A549 (cell line): ENCODE measurements at regions not wholly inside any gene's neighbourhood (a gene's known extent, or its start where the extent isn't known, plus 50 kb on each side); places are given as distances from the start of the nearest gene placed in this dataset.

ENCODE experiments used
- CHD2 ChIP-seq: fragments of 150-350 bp; IDR thresholded peaks from 2 replicates; pipeline ENCODE4 v1.6.1; 2014; ENCODE audit warnings: low read length; ENCODE audit not compliant: partially characterized antibody
- CTCF ChIP-seq: fragments of >200 bp; sonication (Bioruptor Twin); formaldehyde crosslinking; IDR thresholded peaks from 3 replicates; pipeline ENCODE4 v1.5.1; 2016
- EP300 ChIP-seq, 2 experiments: fragments of >200 bp; sonication (Bioruptor Twin); formaldehyde crosslinking; IDR thresholded peaks; 2 replicates in 1 of 2; 3 replicates in 1 of 2; pipeline ENCODE4 v1.6.1; 2016 to 2017
- ESRRA ChIP-seq: fragments of 150-350 bp; IDR thresholded peaks from 2 replicates; pipeline ENCODE4 v1.6.1; 2014; ENCODE audit warnings: mild to moderate bottlenecking, low read length, borderline replicate concordance
- JUN ChIP-seq, 2 experiments: fragments of >200 bp; sonication (Bioruptor Twin); formaldehyde crosslinking; IDR thresholded peaks; 2 replicates in 1 of 2; 3 replicates in 1 of 2; pipeline ENCODE4 v1.6.1; 2016 to 2017
- JUNB ChIP-seq: fragments of >200 bp; sonication (Bioruptor Twin); formaldehyde crosslinking; IDR thresholded peaks from 2 replicates; pipeline ENCODE4 v1.6.1; 2016
- MAFK ChIP-seq: fragments of 450-650 bp; IDR thresholded peaks from 2 replicates; pipeline ENCODE4 v1.6.1; 2014; ENCODE audit not compliant: partially characterized antibody
- NR3C1 ChIP-seq: fragments of >200 bp; sonication (Bioruptor Twin); formaldehyde crosslinking; IDR thresholded peaks from 3 replicates; pipeline ENCODE4 v1.6.1; 2017
- POLR2A ChIP-seq: IDR thresholded peaks from 2 replicates; pipeline ENCODE4 v1.6.1; 2012; ENCODE audit warnings: mild to moderate bottlenecking, low read length
- RAD21 ChIP-seq, 2 experiments: fragments of >200 bp in 1 of 2; sonication (Bioruptor Twin) in 1 of 2; formaldehyde crosslinking in 1 of 2; IDR thresholded peaks in 1 of 2; conservative IDR thresholded peaks in 1 of 2; 2 replicates in 1 of 2; 3 replicates in 1 of 2; pipeline ENCODE4 v1.6.1; 2012 to 2018; ENCODE audit warnings: inconsistent platforms in 1 of 2
- RCOR1 ChIP-seq: fragments of 150-350 bp; IDR thresholded peaks from 2 replicates; pipeline ENCODE4 v1.6.1; 2014; ENCODE audit warnings: antibody characterized with exemption, low read length, low read depth
- REST ChIP-seq: fragments of 200-600 bp; sonication (generic); IDR thresholded peaks from 2 replicates; pipeline ENCODE4 v1.6.1; 2016; ENCODE audit warnings: antibody characterized with exemption, mild to moderate bottlenecking, moderate library complexity
- SREBF2 ChIP-seq: fragments of 450-650 bp; IDR thresholded peaks from 2 replicates; pipeline ENCODE4 v1.6.1; 2014; ENCODE audit warnings: mild to moderate bottlenecking, moderate library complexity
- TP53 ChIP-seq: fragments of 250-450 bp; sonication (Bioruptor Pico); IDR thresholded peaks from 2 replicates; pipeline ENCODE4 v1.5.0; 2021; ENCODE audit warnings: mild to moderate bottlenecking, moderate library complexity

GRCh38 chr2:39602616-39603015 is 63.1 kb upstream of the TMEM178A start:
- TF ChIP-seq CTCF, result no peak
- TF ChIP-seq RCOR1, result no peak
- TF ChIP-seq NR3C1, result no peak
- no peak for TF ChIP-seq POLR2A
- no peak for TF ChIP-seq RAD21 (conservative IDR thresholded peaks at IDR 0.05 in 1 of 2, IDR thresholded peaks at IDR 0.05 in 1 of 2)
- TF ChIP-seq MAFK, result no peak
- TF ChIP-seq ESRRA, result no peak
- TF ChIP-seq JUN (IDR thresholded peaks at IDR 0.05), result no peak
- no peak for TF ChIP-seq EP300 (IDR thresholded peaks at IDR 0.05)
- no peak for TF ChIP-seq TP53 (CRISPR knock-in tag)
- no peak for TF ChIP-seq CHD2
- TF ChIP-seq SREBF2, result no peak
- no peak for TF ChIP-seq REST
- TF ChIP-seq JUNB, result no peak
